Neutrophil (primary cell): ENCODE measurements at regions not wholly inside any gene's neighbourhood (a gene's known extent, or its start where the extent isn't known, plus 50 kb on each side); places are given as distances from the start of the nearest gene placed in this dataset.

Experiments used
- H3K27ac ChIP-seq: fragments of 200-600 bp; sonication (generic); 2 replicates; pipeline ENCODE4 v1.5.1; 2016; ENCODE audit warnings: mild to moderate bottlenecking, moderate library complexity
- H3K27me3 ChIP-seq: fragments of 200-600 bp; sonication (generic); 2 replicates; pipeline ENCODE4 v1.6.0; 2016; ENCODE audit warnings: mild to moderate bottlenecking
- H3K36me3 ChIP-seq: fragments of 200-600 bp; sonication (generic); 2 replicates; pipeline ENCODE4 v1.5.1; 2017
- H3K4me1 ChIP-seq, 2 experiments: fragments of 200-600 bp in 1 of 2; sonication (generic) in 1 of 2; 1 replicate in 1 of 2; 2 replicates in 1 of 2; pipeline versions ENCODE4 v1.5.1 to v1.6.1; 2013 to 2016; ENCODE audit warnings: low read depth in 1 of 2, low read length in 1 of 2, mild to moderate bottlenecking in 1 of 2, moderate library complexity in 1 of 2; ENCODE audit not compliant: control insufficient read depth in 1 of 2, insufficient read depth in 1 of 2
- H3K4me3 ChIP-seq, 2 experiments: fragments of 200-600 bp in 1 of 2; sonication (generic) in 1 of 2; 1 replicate in 1 of 2; 2 replicates in 1 of 2; pipeline ENCODE4 v1.5.1; 2013 to 2016; ENCODE audit warnings: low read depth in 1 of 2, low read length in 1 of 2, mild to moderate bottlenecking in 1 of 2, moderate library complexity in 1 of 2
- H3K9me3 ChIP-seq: fragments of 200-600 bp; sonication (generic); 2 replicates; pipeline ENCODE4 v1.5.1; 2016
- TF ChIP-seq, protein P1 (sequence below): fragments of 200-600 bp; sonication (generic); IDR thresholded peaks from 2 replicates; pipeline ENCODE4 v1.5.1; 2016; ENCODE audit warnings: antibody characterized with exemption

DNA sequence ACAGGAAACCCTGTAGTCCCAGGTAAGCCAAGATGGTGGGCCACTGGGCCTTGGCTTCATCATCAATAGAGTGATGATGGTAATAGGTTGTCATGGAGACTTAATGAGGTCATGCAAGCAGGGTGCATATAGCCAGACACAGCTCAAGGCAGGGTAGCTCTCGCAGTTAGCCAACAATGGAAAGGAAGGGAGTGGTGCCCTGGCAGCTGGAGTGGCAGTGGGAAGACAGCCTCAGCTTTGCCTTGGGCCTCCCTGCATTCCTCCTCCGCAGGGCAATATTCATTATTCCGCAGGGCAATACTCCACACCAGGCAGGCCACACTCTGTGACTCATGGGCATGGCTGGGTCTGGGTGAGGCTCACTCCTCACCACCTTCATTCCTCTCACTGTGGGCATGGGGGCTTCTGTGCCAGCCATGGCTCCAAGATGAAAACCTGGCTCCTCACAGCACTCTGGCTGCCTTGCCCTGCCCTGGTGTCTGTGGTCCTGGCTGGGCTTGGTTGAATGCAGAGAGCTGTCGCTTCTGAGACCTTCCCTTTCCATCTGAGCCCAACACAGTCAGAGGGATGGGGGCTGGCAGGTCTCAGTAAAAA is 163.1 kb upstream of the PMEPA1 start:
- Histone ChIP-seq H3K27ac (no peak overlapping the region), H3K4me1 (no peaks in the 10 kb centered on the region), H3K36me3 (no peaks in the 10 kb centered on the region), H3K27me3 (no peaks in the 10 kb centered on the region), H3K4me3 (no peak overlapping the region), H3K9me3 (no peaks in the 10 kb centered on the region)
- TF ChIP-seq, protein P1, sequence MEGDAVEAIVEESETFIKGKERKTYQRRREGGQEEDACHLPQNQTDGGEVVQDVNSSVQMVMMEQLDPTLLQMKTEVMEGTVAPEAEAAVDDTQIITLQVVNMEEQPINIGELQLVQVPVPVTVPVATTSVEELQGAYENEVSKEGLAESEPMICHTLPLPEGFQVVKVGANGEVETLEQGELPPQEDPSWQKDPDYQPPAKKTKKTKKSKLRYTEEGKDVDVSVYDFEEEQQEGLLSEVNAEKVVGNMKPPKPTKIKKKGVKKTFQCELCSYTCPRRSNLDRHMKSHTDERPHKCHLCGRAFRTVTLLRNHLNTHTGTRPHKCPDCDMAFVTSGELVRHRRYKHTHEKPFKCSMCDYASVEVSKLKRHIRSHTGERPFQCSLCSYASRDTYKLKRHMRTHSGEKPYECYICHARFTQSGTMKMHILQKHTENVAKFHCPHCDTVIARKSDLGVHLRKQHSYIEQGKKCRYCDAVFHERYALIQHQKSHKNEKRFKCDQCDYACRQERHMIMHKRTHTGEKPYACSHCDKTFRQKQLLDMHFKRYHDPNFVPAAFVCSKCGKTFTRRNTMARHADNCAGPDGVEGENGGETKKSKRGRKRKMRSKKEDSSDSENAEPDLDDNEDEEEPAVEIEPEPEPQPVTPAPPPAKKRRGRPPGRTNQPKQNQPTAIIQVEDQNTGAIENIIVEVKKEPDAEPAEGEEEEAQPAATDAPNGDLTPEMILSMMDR, result no peak

DNA sequence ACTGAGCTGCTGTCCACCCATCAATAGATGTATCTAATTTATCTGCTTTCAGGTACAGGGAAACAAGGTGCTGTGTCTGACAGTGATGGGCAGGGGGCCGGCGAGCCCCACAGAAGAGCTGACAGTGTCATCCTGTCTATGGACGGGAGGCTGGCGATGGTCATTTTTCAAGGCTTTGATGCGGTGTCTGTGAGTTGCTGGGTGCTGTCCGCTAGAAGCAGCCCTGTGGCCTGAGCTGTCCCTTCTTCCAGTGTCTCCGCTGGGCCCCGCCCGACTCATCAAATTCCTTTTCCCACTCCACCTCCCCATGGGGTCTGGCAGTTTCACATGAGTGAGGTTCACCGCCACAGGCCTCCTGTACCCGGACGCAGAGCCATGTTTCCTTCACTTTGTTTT is 161.4 kb upstream of the PMEPA1 start:
- Histone ChIP-seq H3K36me3 (no peaks in the 10 kb centered on the region), H3K4me3 (no peak overlapping the region), H3K27ac (no peak overlapping the region), H3K27me3 (peaks cover 11% of the 10 kb centered on the region), H3K9me3 (no peaks in the 10 kb centered on the region), H3K4me1 (no peaks in the 10 kb centered on the region)
- TF ChIP-seq, protein P1, result no peak

DNA sequence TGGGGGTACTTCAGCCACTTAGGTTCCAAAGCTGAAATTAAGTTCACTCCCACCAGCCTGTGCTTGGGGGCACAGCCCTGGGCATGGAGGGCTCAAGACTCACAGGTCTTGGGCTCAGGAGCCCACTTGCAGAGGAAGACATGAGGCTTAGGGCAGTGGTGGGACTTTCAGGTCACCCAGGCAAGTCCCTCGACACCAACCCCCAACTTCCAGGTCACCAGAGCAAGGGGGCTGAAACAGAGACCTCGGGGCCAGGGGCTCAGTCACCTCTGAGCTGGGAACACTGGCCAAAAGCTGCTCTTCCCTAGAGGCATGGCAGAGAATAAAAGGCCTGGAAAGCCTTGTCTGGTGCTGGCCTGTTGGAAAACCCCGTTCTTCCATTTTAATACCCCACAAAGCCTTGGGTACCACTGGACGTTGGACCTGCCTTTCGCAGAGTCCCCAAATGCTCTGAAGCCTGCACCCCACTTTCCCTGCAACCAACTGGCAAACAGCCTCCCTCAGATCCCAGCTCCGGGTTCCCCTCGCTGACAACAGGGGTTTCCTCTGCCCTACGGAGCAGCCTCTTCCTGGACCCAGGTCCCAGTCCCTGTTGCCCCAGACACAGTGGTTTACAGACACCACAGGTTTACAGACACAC is 160.9 kb upstream of the PMEPA1 start:
- H3K36me3 ChIP-seq, result no peaks in the 10 kb centered on the region
- H3K27me3 ChIP-seq, result peaks cover 15% of the 10 kb centered on the region
- H3K27ac ChIP-seq, result no peak overlapping the region
- H3K4me3 ChIP-seq, result no peak overlapping the region
- H3K9me3 ChIP-seq, result no peaks in the 10 kb centered on the region
- no peaks in the 10 kb centered on the region for H3K4me1 ChIP-seq
- TF ChIP-seq, protein P1, result no peak

DNA sequence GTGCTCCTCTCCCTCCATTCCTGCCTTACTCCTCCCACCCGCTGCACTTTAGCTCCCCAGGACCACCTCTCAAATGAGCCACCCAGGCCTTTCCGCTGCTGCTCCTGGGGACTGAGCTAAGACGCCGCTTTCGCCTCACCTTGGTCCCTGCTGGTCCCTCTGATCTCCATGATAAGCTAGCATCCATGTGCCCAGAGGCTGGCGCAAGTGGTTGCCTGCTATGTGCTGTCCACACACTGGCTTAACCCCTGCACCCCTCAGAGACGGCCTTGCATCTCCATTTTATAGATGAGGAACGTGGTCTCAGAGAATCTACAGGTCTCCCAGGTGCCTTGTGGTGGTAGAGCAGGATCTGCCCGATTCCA is 160.1 kb upstream of the PMEPA1 start:
- Histone ChIP-seq H3K4me3 (no peak overlapping the region), H3K36me3 (no peaks in the 10 kb centered on the region), H3K4me1 (no peaks in the 10 kb centered on the region), H3K27me3 (peaks cover 15% of the 10 kb centered on the region), H3K9me3 (no peaks in the 10 kb centered on the region), H3K27ac (no peak overlapping the region)
- TF ChIP-seq, protein P1, result no peak

DNA sequence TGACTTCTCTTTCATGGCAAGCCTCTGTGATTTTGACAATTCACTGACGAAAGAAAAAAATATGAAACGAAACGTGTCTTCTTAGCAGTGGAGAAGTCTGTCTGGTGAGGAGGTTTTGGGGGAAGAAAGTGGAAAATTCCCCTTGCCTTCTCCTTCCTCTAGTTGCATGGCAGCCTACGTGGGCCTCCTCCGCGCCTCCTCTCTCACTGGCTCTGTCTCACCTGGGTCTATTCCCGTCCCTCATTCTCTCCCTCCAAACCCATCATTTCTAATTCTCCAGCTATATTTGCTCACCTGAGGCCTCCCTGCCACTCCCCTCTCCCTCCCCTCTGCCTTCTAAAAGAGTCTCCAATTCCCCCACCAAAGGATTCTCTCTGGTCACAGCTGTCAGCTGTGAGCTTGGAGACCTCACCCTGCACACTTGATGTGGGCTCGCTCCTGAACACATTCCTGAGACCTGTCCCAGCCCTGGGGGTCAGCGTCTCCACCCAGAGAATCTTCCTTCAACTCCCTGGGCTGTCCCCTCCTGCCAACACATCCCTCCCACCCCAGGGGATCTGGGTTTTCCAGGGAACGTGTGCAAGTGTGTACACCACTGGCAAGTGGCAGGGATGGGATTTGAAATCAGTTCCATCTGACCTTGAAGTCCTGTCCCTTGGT is 159.6 kb upstream of the PMEPA1 start:
- H3K27me3 ChIP-seq, result peaks cover 15% of the 10 kb centered on the region

More for the DNA sequence above, 159.6 kb upstream of the PMEPA1 start:
- Histone ChIP-seq H3K9me3 (no peaks in the 10 kb centered on the region), H3K4me1 (no peaks in the 10 kb centered on the region), H3K36me3 (no peaks in the 10 kb centered on the region), H3K4me3 (no peak overlapping the region), H3K27ac (no peak overlapping the region)
- TF ChIP-seq, protein P1, result no peak
